ENCODE measurements at regions not wholly inside any gene's neighbourhood (a gene's known extent, or its start where the extent isn't known, plus 50 kb on each side); places are given as distances from the start of the nearest gene placed in this dataset.

- H3K4me1 ChIP-seq (ENCODE audit: control insufficient read depth, insufficient read depth, low read length, poor library complexity, severe bottlenecking), result no peaks in the 10 kb centered on the region
- H3K27me3 ChIP-seq (ENCODE audit: control insufficient read depth, insufficient read depth, low read length), result no peaks in the 10 kb centered on the region
- peaks cover 4 to 15% (median 8%) of the 10 kb centered on the region in 4 donors for H3K4me1 Mint-ChIP-seq
- DNase-seq, result no peak
- peaks cover 4% of the 10 kb centered on the region for H3K27me3 Mint-ChIP-seq
- no peaks in the 10 kb centered on the region for H3K36me3 ChIP-seq (ENCODE audit: control insufficient read depth, insufficient read depth, low read length)
- H3K27ac ChIP-seq (ENCODE audit: insufficient read depth, low read length, poor library complexity, severe bottlenecking), result no peak overlapping the region
- no peak overlapping the region for H3K4me3 ChIP-seq (ENCODE audit: low read depth, low read length)
- ATAC-seq (ENCODE audit: low read depth in 2 of 2), result no peak
- peak overlapping the region in 1 of 3 donors; percentile 21 for H3K27ac Mint-ChIP-seq
- H3K4me3 Mint-ChIP-seq, result no peak overlapping the region
- no peaks in the 10 kb centered on the region for H3K9me3 ChIP-seq (ENCODE audit: control insufficient read depth in 2 of 2, low read length in 2 of 2)
- H3K9me3 Mint-ChIP-seq, result peaks cover 0 to 5% (median 0%) of the 10 kb centered on the region in 7 donors
- no peaks in the 10 kb centered on the region for H3K36me3 Mint-ChIP-seq
Observed at GRCh38 chr12:91894911-91895310, 250.7 kb downstream of the BTG1 start.

GRCh38 chr12:91893476-91893875 lies 252.2 kb downstream of the BTG1 start:
- Histone ChIP-seq H3K9me3 (ENCODE audit: control insufficient read depth in 2 of 2, low read length in 2 of 2) (no peaks in the 10 kb centered on the region), H3K27me3 (ENCODE audit: control insufficient read depth, insufficient read depth, low read length) (no peaks in the 10 kb centered on the region), H3K36me3 (ENCODE audit: control insufficient read depth, insufficient read depth, low read length) (no peaks in the 10 kb centered on the region), H3K27ac (ENCODE audit: insufficient read depth, low read length, poor library complexity, severe bottlenecking) (no peak overlapping the region), H3K4me3 (ENCODE audit: low read depth, low read length) (no peak overlapping the region), H3K4me1 (ENCODE audit: control insufficient read depth, insufficient read depth, low read length, poor library complexity, severe bottlenecking) (no peaks in the 10 kb centered on the region)
- no peak overlapping the region for H3K4me3 Mint-ChIP-seq
- peaks cover under 1 to 15% (median 6%) of the 10 kb centered on the region in 4 donors for H3K4me1 Mint-ChIP-seq
- peaks cover 4% of the 10 kb centered on the region for H3K27me3 Mint-ChIP-seq
- H3K36me3 Mint-ChIP-seq, result no peaks in the 10 kb centered on the region
- H3K27ac Mint-ChIP-seq, result no peak overlapping the region
- H3K9me3 Mint-ChIP-seq, result peaks cover 0 to 5% (median 0%) of the 10 kb centered on the region in 7 donors
- DNase-seq (no peak), ATAC-seq (ENCODE audit: low read depth in 2 of 2) (no peak)

- Histone ChIP-seq H3K4me3 (ENCODE audit: low read depth, low read length) (no peak overlapping the region), H3K27me3 (ENCODE audit: control insufficient read depth, insufficient read depth, low read length) (no peaks in the 10 kb centered on the region), H3K4me1 (ENCODE audit: control insufficient read depth, insufficient read depth, low read length, poor library complexity, severe bottlenecking) (no peaks in the 10 kb centered on the region), H3K9me3 (ENCODE audit: control insufficient read depth in 2 of 2, low read length in 2 of 2) (no peaks in the 10 kb centered on the region), H3K27ac (ENCODE audit: insufficient read depth, low read length, poor library complexity, severe bottlenecking) (no peak overlapping the region), H3K36me3 (ENCODE audit: control insufficient read depth, insufficient read depth, low read length) (no peaks in the 10 kb centered on the region)
- Mint-ChIP-seq H3K4me3 (no peak overlapping the region), H3K27ac (no peak overlapping the region), H3K9me3 (peaks cover 0 to 5% (median 0%) of the 10 kb centered on the region in 7 donors), H3K27me3 (peaks cover 4% of the 10 kb centered on the region), H3K4me1 (peaks cover 4 to 18% (median 8%) of the 10 kb centered on the region in 4 donors), H3K36me3 (no peaks in the 10 kb centered on the region)
- no peak for DNase-seq
- no peak for ATAC-seq (ENCODE audit: low read depth in 2 of 2)
Observed at GRCh38 chr12:91892081-91892855, 253.4 kb downstream of the BTG1 start.

- H3K4me1 ChIP-seq (ENCODE audit: control insufficient read depth, insufficient read depth, low read length, poor library complexity, severe bottlenecking), result no peaks in the 10 kb centered on the region
- no peak overlapping the region for H3K27ac ChIP-seq (ENCODE audit: insufficient read depth, low read length, poor library complexity, severe bottlenecking)
- DNase-seq (no peak), ATAC-seq (ENCODE audit: low read depth in 2 of 2) (no peak)
- H3K9me3 ChIP-seq (ENCODE audit: control insufficient read depth in 2 of 2, low read length in 2 of 2), result no peaks in the 10 kb centered on the region
- no peaks in the 10 kb centered on the region for H3K36me3 ChIP-seq (ENCODE audit: control insufficient read depth, insufficient read depth, low read length)
- H3K4me3 ChIP-seq (ENCODE audit: low read depth, low read length), result no peak overlapping the region
- peaks cover 4 to 18% (median 11%) of the 10 kb centered on the region in 4 donors for H3K4me1 Mint-ChIP-seq
- no peak overlapping the region for H3K27ac Mint-ChIP-seq
- no peaks in the 10 kb centered on the region for H3K27me3 ChIP-seq (ENCODE audit: control insufficient read depth, insufficient read depth, low read length)
- peaks cover 0 to 3% (median 0%) of the 10 kb centered on the region in 7 donors for H3K9me3 Mint-ChIP-seq
- H3K27me3 Mint-ChIP-seq, result peaks cover 4% of the 10 kb centered on the region
- H3K4me3 Mint-ChIP-seq, result no peak overlapping the region
- no peaks in the 10 kb centered on the region for H3K36me3 Mint-ChIP-seq
Observed at GRCh38 chr12:91890742-91891141, 254.9 kb downstream of the BTG1 start.

GRCh38 chr12:91889910-91890309 lies 255.7 kb downstream of the BTG1 start:
- peaks cover 0 to 3% (median 0%) of the 10 kb centered on the region in 7 donors for H3K9me3 Mint-ChIP-seq
- H3K4me1 Mint-ChIP-seq, result peaks cover 4 to 14% (median 9%) of the 10 kb centered on the region in 4 donors
- H3K36me3 Mint-ChIP-seq, result no peaks in the 10 kb centered on the region
- no peaks in the 10 kb centered on the region for H3K27me3 ChIP-seq (ENCODE audit: control insufficient read depth, insufficient read depth, low read length)
- no peaks in the 10 kb centered on the region for H3K36me3 ChIP-seq (ENCODE audit: control insufficient read depth, insufficient read depth, low read length)
- H3K4me3 Mint-ChIP-seq, result no peak overlapping the region
- H3K9me3 ChIP-seq (ENCODE audit: control insufficient read depth in 2 of 2, low read length in 2 of 2), result no peaks in the 10 kb centered on the region
- H3K27ac Mint-ChIP-seq, result no peak overlapping the region
- no peak overlapping the region for H3K4me3 ChIP-seq (ENCODE audit: low read depth, low read length)
- ATAC-seq (ENCODE audit: low read depth in 2 of 2) (no peak), DNase-seq (no peak)
- H3K27me3 Mint-ChIP-seq, result peaks cover 4% of the 10 kb centered on the region
- no peaks in the 10 kb centered on the region for H3K4me1 ChIP-seq (ENCODE audit: control insufficient read depth, insufficient read depth, low read length, poor library complexity, severe bottlenecking)
- no peak overlapping the region for H3K27ac ChIP-seq (ENCODE audit: insufficient read depth, low read length, poor library complexity, severe bottlenecking)

- Mint-ChIP-seq H3K27me3 (peaks cover 4% of the 10 kb centered on the region), H3K27ac (no peak overlapping the region), H3K4me3 (no peak overlapping the region), H3K36me3 (no peaks in the 10 kb centered on the region), H3K9me3 (peaks cover 0 to 2% (median 0%) of the 10 kb centered on the region in 7 donors), H3K4me1 (peaks cover 4 to 14% (median 9%) of the 10 kb centered on the region in 4 donors)
- no peak for ATAC-seq (ENCODE audit: low read depth in 2 of 2)
- Histone ChIP-seq H3K36me3 (ENCODE audit: control insufficient read depth, insufficient read depth, low read length) (no peaks in the 10 kb centered on the region), H3K27me3 (ENCODE audit: control insufficient read depth, insufficient read depth, low read length) (no peaks in the 10 kb centered on the region), H3K27ac (ENCODE audit: insufficient read depth, low read length, poor library complexity, severe bottlenecking) (no peak overlapping the region), H3K4me3 (ENCODE audit: low read depth, low read length) (no peak overlapping the region), H3K4me1 (ENCODE audit: control insufficient read depth, insufficient read depth, low read length, poor library complexity, severe bottlenecking) (no peaks in the 10 kb centered on the region), H3K9me3 (ENCODE audit: control insufficient read depth in 2 of 2, low read length in 2 of 2) (no peaks in the 10 kb centered on the region)
- no peak for DNase-seq
Observed at GRCh38 chr12:91889059-91889458, 256.6 kb downstream of the BTG1 start.

- Mint-ChIP-seq H3K9me3 (peaks cover 0 to 2% (median 0%) of the 10 kb centered on the region in 7 donors), H3K27me3 (peaks cover 4% of the 10 kb centered on the region), H3K4me1 (peaks cover 0 to 12% (median 8%) of the 10 kb centered on the region in 4 donors), H3K27ac (peak overlapping the region in 1 of 3 donors; percentile 13), H3K4me3 (no peak overlapping the region), H3K36me3 (no peaks in the 10 kb centered on the region)
- H3K36me3 ChIP-seq (ENCODE audit: control insufficient read depth, insufficient read depth, low read length), result no peaks in the 10 kb centered on the region
- H3K27ac ChIP-seq (ENCODE audit: insufficient read depth, low read length, poor library complexity, severe bottlenecking), result no peak overlapping the region
- no peak for ATAC-seq (ENCODE audit: low read depth in 2 of 2)
- H3K4me1 ChIP-seq (ENCODE audit: control insufficient read depth, insufficient read depth, low read length, poor library complexity, severe bottlenecking), result no peaks in the 10 kb centered on the region
- H3K9me3 ChIP-seq (ENCODE audit: control insufficient read depth in 2 of 2, low read length in 2 of 2), result no peaks in the 10 kb centered on the region
- no peak for DNase-seq
- H3K4me3 ChIP-seq (ENCODE audit: low read depth, low read length), result no peak overlapping the region
- H3K27me3 ChIP-seq (ENCODE audit: control insufficient read depth, insufficient read depth, low read length), result no peaks in the 10 kb centered on the region
Observed at GRCh38 chr12:91887957-91888356, 257.7 kb downstream of the BTG1 start.
